VCaP (cell line): ENCODE measurements at regions not wholly inside any gene's neighbourhood (a gene's known extent, or its start where the extent isn't known, plus 50 kb on each side); places are given as distances from the start of the nearest gene placed in this dataset.

Experiments
- H3K27ac ChIP-seq: fragments of 450-650 bp; 2 replicates; pipeline ENCODE4 v1.5.1; 2017
- TF ChIP-seq, protein P1 (sequence below): fragments of 450-650 bp; conservative IDR thresholded peaks from 2 replicates; pipeline ENCODE4 v1.5.1; 2017; ENCODE audit warnings: mild to moderate bottlenecking, moderate library complexity

DNA sequence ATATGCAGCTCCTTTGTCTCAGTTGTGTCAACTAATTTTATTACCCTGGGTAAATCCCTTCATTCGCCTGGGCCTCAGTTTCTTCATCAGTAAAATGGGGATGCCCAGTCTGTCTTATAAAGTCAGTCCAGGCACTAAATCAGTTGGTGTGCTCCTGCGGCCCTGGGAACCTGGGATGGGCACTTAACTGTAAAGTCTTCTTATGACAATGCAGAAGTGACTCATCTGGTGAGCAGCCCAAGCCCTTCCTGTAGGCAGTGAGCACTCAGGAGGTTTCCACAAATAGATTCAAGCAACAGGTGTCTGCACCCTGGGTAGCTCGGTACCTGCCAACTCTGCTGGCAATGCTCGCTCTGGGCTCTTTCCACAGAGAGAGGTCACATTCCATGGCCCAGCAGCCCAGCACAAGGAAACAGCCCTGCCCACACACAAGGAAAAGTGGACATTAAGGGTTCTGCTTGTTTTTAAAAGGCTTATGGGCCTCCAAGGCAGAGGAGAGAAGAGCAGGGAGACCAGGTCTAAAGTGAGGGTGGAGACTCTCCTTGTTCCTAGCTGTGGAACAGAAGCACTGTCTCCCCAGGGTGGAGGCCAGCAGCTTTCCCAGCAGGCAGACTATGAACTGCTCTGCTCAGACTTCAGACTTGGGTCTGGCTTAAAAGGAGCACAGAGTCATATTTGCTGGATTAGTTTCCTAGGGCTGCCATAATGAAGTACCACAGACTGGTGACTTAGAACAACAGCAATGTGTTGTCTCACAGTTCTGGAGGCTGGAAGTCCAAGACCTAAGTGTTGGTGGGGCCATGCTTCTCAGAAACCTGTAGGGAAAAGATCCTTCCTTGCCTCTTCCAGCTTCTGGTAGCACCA, 89.7 kb upstream of the ADRA1B start:
- H3K27ac ChIP-seq = no peak overlapping the region
- TF ChIP-seq, protein P1, sequence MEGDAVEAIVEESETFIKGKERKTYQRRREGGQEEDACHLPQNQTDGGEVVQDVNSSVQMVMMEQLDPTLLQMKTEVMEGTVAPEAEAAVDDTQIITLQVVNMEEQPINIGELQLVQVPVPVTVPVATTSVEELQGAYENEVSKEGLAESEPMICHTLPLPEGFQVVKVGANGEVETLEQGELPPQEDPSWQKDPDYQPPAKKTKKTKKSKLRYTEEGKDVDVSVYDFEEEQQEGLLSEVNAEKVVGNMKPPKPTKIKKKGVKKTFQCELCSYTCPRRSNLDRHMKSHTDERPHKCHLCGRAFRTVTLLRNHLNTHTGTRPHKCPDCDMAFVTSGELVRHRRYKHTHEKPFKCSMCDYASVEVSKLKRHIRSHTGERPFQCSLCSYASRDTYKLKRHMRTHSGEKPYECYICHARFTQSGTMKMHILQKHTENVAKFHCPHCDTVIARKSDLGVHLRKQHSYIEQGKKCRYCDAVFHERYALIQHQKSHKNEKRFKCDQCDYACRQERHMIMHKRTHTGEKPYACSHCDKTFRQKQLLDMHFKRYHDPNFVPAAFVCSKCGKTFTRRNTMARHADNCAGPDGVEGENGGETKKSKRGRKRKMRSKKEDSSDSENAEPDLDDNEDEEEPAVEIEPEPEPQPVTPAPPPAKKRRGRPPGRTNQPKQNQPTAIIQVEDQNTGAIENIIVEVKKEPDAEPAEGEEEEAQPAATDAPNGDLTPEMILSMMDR = no peak

DNA sequence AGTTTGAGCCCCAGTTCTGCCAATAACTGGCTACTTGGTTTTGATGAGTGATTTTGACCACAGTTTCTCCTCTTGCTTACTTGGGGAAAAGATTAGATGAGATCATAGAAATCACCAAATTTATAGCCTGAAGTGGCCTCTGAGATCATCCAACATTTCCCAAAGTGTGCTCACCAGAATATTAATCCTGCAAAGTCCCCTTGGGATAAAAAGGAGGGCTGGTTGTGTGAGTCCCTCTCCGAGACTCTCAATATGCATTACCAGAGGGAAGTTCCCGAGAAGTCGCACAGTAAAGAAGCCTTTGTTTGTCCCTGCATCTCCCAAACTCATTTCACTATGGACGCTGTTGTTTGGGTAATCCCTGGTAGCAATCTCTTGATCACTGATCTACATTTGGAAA, 88.4 kb upstream of the ADRA1B start:
- H3K27ac ChIP-seq = no peak overlapping the region
- TF ChIP-seq, protein P1 = no peak

DNA sequence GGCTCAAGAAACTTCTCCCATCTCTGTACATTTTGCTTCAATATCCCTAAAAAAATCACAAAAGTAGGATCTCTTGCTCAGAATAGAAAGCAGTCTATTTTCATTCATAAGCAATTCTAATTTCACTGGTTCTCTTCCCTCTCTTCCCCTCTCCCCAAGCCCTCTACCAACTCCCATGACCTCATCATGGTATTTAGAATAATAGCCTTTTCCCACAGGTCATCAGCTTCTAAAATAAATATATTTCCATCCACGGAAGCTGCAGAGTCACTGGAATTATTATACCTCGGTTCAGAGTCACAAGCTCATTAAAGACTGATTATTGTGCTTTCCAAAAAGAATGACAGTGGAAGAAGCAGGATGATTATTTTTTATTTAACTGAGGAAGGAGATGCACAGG, 84.2 kb upstream of the ADRA1B start:
- TF ChIP-seq, protein P1 = no peak
- H3K27ac ChIP-seq = no peak overlapping the region

DNA sequence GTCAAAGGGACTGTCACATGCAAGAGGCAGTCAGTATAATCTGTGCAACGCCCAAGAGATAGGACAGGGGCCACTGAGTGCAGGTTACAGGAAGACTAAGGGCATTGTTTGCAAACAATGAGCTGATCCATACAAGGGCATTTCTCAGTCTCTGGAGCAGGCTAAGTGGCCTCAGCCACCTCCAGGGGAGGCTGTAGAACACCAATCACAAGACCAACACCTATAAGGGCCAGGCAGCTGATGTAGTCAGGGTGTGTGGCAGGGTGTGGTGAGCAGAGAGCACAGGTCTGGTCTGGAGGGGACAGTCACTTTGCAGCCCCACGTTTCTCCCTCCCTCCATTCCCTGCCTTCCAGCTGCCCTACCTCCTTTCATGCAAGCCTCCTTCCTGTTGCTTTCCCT, 83.2 kb upstream of the ADRA1B start:
- TF ChIP-seq, protein P1 = no peak
- no peak overlapping the region for H3K27ac ChIP-seq

DNA sequence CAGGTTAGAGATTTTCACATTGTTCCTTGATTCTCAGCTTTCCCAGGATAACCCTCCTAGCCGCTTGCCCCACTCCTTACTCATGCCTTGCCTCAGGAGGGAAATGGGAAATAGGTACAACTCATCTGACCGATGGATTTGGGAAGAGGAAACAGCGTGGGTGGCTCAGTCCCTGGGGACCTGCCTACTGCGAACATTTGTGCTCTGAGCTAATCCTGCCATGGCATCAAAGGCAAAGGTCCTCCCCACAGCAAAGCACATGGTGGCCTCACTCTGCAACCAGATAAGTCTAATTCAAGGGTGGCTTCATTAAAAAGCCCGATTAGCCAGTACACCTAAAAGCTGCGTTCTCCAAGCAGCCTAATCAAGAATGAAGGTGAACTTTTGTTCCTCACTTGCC, 82.4 kb upstream of the ADRA1B start:
- H3K27ac ChIP-seq = no peak overlapping the region
- TF ChIP-seq, protein P1 = no peak

DNA sequence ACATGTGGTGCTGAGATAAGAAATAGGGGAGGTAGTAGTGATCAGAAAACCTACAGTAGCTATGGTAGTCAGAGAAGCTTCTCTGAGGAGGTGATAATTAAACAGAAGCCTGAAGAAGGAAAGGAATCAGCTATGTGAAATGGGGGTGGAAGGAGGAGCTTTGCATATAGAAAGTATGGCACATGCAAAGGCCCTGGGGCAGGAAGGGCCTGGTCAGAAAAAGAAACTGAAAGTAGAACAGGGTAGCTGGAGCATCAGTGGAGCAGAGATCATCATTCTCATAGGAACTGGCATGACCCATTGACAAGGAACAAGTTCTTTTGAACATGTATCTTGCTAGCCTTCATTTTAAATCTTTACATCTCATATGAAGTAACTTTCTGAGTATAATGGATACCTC, 80.7 kb upstream of the ADRA1B start:
- TF ChIP-seq, protein P1 = no peak
- H3K27ac ChIP-seq = no peak overlapping the region

DNA sequence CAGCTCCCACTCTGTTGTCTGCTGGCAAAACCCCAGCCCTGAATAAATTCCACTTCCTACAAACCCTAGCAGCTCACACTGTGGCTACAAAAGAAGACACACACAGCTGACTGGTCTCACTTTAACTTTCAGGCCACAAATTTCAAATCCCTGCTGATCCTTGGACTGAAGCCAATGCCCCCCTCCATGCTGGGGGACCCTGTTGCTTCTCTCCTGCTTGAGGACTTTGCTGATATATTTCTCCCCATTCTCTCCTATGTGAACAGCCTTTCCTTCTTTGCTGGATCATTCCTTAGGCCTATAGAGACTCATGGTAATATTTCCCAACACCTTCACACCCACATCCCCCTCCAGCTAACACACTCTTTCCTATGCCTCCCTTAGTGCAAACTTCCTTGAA, 79.6 kb upstream of the ADRA1B start:
- no peak overlapping the region for H3K27ac ChIP-seq

More for the DNA sequence above, 79.6 kb upstream of the ADRA1B start:
- TF ChIP-seq, protein P1 = no peak
